ENCODE measurements at regions not wholly inside any gene's neighbourhood (a gene's known extent, or its start where the extent isn't known, plus 50 kb on each side); places are given as distances from the start of the nearest gene placed in this dataset.
"Not testable (repeated sequence)": the region's sequence is repeated elsewhere in the genome, so short reads cannot be mapped to it uniquely, and the experiment has no call there.

DNA sequence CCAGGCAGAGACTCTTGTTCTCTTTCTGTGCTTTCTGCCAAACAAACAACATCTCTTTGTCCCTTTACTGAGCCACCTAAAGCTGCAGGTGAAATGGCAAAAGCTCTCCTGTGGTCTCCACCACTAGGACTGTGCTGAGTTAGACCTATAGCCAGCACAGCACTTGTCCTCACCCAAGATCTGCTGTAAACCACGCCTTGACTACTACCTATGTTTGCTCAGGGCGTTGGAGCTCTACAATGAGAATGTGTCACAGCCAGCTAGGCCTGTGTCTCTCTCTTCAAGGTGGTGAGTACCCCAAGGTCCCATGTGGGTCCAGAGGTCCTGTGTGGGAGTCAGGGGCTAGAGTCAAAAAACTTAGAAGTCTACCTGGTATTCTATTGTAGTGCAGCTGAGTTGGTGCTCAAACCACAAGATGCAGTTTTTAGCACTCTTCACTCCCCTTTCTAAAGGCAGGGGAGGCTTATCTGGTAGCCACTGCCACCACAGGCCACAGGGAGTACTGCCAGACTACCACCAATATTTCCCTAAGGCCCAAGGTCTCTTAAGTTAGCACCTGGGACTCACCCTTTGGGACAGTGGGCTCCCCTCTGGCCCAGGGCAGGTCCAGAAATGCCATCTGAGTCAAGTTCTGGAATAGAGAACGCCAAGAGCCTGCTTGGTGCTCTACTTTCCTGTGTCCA is 96.8 kb upstream of the RPRM start:
- H3K27ac Mint-ChIP-seq = no peak overlapping the region

DNA sequence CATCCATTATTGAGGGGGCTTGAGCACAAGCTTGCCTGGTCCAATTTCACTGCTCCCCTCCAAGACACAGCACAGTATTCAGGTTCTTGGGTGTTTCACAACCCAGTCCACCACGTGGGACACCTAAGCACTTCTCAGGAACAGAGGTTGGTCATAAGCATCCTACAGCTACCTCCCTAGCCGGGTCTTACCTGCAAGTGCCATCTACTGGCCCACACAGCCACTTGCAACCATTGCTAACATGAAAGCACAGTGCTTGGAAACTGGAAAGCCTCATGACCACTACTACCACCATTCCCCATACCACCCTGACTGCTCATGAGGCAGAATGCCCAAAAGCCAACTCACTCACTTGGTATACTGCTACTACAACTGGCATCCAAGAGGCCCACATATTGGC is 105.7 kb upstream of the RPRM start:
- DNase-seq = no peak
- intact Hi-C loops (cut with micrococcal nuclease) = no loop called here
- no peak overlapping the region for H3K4me3 Mint-ChIP-seq
- H3K27me3 Mint-ChIP-seq = no peaks in the 10 kb centered on the region
- no peak overlapping the region for H3K27ac Mint-ChIP-seq
- H3K4me1 Mint-ChIP-seq (ENCODE audit: low read depth) = no peaks in the 10 kb centered on the region
- ChIA-PET CTCF (no interaction called here), POLR2A (no interaction called here)
- H3K36me3 Mint-ChIP-seq = no peaks in the 10 kb centered on the region
- H3K9me3 Mint-ChIP-seq = peaks cover 10% of the 10 kb centered on the region

More for the DNA sequence above, 96.8 kb upstream of the RPRM start:
- Mint-ChIP-seq H3K9me3 (no peaks in the 10 kb centered on the region), H3K4me3 (no peak overlapping the region), H3K36me3 (no peaks in the 10 kb centered on the region), H3K4me1 (ENCODE audit: low read depth) (no peaks in the 10 kb centered on the region), H3K27me3 (no peaks in the 10 kb centered on the region)
- ChIA-PET CTCF (no interaction called here), POLR2A (no interaction called here)
- intact Hi-C loops (cut with micrococcal nuclease) = no loop called here
- no peak for DNase-seq

DNA sequence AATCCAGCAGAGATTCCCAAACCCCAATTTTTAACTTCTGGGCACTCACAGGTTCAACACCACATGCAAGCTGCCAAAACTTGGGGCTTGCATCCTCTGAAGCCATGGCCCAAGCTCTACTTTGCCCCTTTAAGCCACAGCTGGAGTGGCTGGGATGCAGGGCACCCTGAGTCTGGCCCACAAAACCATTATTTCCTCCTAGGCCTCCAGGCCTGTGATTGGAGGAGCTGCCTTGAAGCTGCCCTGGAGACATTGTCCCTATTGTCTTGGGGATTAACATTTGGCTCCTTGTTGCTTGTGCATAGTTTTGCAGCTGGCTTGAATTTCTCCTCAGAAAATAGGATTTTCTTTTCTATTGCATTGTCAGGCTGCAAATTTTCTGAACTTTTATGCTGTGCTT is 109.8 kb upstream of the RPRM start:
- H3K36me3 Mint-ChIP-seq = no peaks in the 10 kb centered on the region
- H3K9me3 Mint-ChIP-seq = peaks cover 18% of the 10 kb centered on the region
- H3K4me3 Mint-ChIP-seq = no peak overlapping the region
- intact Hi-C loops (cut with micrococcal nuclease) = no loop called here
- no peak for DNase-seq
- H3K27me3 Mint-ChIP-seq = no peaks in the 10 kb centered on the region
- ChIA-PET CTCF (no interaction called here), POLR2A (no interaction called here)
- no peak overlapping the region for H3K27ac Mint-ChIP-seq
- no peaks in the 10 kb centered on the region for H3K4me1 Mint-ChIP-seq (ENCODE audit: low read depth)

DNA sequence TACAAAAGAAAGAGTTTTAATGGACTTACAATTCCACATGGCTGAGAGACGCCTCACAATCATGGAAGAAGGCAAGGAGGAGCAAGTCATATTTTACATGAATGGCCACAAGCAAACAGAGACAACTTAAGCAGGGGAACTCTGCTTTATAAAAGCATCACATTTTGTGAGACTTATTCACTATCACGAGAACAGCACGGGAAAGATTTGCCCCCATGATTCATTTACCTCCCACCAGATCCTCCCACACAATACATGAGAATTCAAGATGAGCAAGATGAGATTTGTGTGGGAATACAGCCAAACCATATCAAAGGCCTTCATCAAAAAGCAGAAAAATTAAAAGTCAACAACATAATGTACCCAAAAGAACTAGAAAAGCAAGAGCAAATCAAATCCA is 111.0 kb upstream of the RPRM start:
- DNase-seq = no peak
- POLR2A ChIA-PET = no interaction called here
- no peaks in the 10 kb centered on the region for H3K4me1 Mint-ChIP-seq (ENCODE audit: low read depth)
- intact Hi-C loops (cut with micrococcal nuclease) = no loop called here
- CTCF ChIA-PET = no interaction called here
- H3K9me3 Mint-ChIP-seq = peaks cover 18% of the 10 kb centered on the region
- no peaks in the 10 kb centered on the region for H3K36me3 Mint-ChIP-seq
- H3K27ac Mint-ChIP-seq = no peak overlapping the region
- no peak overlapping the region for H3K4me3 Mint-ChIP-seq
- no peaks in the 10 kb centered on the region for H3K27me3 Mint-ChIP-seq

DNA sequence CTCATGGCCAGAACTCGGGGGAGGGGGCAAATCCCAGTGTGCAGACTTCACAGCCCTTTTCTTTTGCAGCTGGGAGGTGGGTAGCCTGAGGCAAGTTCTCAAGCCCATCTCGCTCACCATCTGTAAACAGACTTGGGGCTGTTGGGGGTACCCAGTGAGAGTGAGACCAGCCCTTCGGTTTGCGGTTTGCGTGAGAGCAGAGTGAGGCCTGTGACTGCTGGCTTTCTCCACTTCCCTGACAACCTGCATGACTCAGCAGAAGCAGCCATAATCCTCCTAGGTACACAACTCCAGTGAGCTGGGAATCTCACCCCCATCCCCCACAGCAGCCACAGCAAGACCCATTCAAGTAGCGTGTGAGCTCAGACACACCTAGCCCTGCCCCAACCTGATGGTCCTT is 114.5 kb upstream of the RPRM start:
- DNase-seq; H3K9me3 Mint-ChIP-seq; H3K4me3 Mint-ChIP-seq; CTCF ChIA-PET; POLR2A ChIA-PET; H3K4me1 Mint-ChIP-seq (ENCODE audit: low read depth); H3K27ac Mint-ChIP-seq; H3K27me3 Mint-ChIP-seq; H3K36me3 Mint-ChIP-seq; intact Hi-C loops (cut with micrococcal nuclease): not testable (repeated sequence)

DNA sequence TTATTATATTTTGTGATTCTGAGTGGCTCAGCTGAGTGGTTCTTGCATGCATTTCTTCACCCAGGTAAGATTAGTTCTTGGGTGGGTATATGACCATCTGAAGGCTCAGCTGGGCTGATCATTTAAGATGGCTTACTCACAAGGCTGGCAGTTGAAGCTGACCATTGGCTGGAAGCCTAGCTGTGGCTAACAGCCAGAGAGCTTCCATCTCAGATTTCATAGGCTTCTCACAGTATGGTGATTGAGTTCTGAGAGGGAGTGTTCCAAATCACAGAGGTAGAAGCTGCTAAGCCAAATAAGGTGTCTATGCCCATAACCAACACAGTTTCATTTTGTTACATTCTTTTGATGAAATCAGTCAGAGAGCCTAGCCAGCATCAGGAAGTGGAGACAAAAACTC is 117.4 kb upstream of the RPRM start:
- intact Hi-C loops (cut with micrococcal nuclease) = no loop called here
- no peak overlapping the region for H3K27ac Mint-ChIP-seq
- no peak overlapping the region for H3K4me3 Mint-ChIP-seq
- no peak for DNase-seq
- no peaks in the 10 kb centered on the region for H3K36me3 Mint-ChIP-seq
- no peaks in the 10 kb centered on the region for H3K4me1 Mint-ChIP-seq (ENCODE audit: low read depth)
- ChIA-PET CTCF (no interaction called here), POLR2A (no interaction called here)
- H3K27me3 Mint-ChIP-seq = no peaks in the 10 kb centered on the region
- no peaks in the 10 kb centered on the region for H3K9me3 Mint-ChIP-seq

DNA sequence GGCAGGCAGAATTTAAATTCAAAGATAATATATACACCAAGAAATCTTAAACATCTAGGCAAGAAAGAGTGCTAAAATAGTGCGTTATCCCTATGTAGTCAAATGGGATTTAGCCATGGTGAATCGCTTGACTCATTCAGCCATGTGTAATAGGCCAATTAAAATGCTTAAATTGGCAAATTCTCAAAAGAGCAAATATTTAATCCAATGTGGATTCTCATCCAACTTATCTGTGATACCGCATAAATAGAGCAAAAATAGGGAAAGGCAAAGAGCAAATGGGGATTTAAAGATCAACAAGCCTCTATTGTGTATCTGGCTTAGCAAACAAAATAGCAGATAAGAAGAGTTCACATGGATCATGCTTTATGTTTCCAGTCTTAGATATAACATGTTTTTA is 123.2 kb upstream of the RPRM start:
- intact Hi-C loops (cut with micrococcal nuclease) = no loop called here
- Mint-ChIP-seq H3K9me3 (peaks cover 4% of the 10 kb centered on the region), H3K4me3 (no peak overlapping the region), H3K4me1 (ENCODE audit: low read depth) (no peaks in the 10 kb centered on the region), H3K36me3 (no peaks in the 10 kb centered on the region), H3K27me3 (no peaks in the 10 kb centered on the region), H3K27ac (no peak overlapping the region)
- DNase-seq = no peak
- ChIA-PET POLR2A (no interaction called here), CTCF (no interaction called here)

DNA sequence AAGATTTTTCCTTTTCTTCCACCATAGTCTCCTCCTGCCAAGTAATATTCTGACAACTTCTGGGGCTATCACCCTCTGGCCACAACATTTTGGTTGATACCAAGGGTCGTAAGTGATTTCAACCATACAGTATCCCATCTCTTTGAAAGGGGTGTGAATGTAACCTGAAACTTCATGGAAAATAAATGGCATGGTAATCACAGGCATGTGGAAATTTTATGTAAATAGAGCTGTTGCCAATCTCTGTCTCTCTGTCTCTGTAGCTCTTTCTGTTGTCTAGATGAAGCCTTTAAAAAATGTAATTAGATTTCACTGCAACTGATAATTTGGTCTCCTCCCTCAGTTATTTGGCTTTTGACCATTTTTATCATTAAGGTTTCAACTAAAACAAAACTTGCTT is 125.6 kb upstream of the RPRM start:
- CTCF ChIA-PET = no interaction called here
- intact Hi-C loops (cut with micrococcal nuclease) = no loop called here
- no peaks in the 10 kb centered on the region for H3K4me1 Mint-ChIP-seq (ENCODE audit: low read depth)

DNA sequence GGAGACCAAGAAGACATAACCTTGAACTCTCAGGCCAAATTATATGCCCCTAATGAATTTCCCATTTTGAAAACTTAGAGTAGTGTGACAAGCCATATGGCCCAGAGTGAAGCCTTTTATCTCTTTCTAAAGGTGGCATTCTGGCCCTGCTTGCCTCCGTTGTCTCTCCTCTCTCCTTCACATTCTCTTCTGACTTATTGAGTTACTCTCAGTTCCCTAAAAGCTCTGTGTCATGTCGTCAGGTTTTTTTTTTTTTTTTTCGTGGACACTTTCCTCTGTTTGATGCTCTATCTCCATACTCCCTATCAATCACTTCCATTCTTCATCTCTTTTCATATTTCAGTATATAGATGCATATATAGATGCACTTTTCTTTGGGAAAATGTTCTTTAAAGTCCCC is 128.1 kb upstream of the RPRM start:
- POLR2A ChIA-PET = no interaction called here
- Mint-ChIP-seq H3K36me3 (no peaks in the 10 kb centered on the region), H3K4me1 (ENCODE audit: low read depth) (no peaks in the 10 kb centered on the region), H3K27ac (no peak overlapping the region), H3K9me3 (peaks cover 2% of the 10 kb centered on the region), H3K4me3 (no peak overlapping the region), H3K27me3 (no peaks in the 10 kb centered on the region)
- CTCF ChIA-PET = no interaction called here
- intact Hi-C loops (cut with micrococcal nuclease) = no loop called here
- no peak for DNase-seq

More for the DNA sequence above, 125.6 kb upstream of the RPRM start:
- POLR2A ChIA-PET = no interaction called here
- no peak overlapping the region for H3K27ac Mint-ChIP-seq
- no peaks in the 10 kb centered on the region for H3K27me3 Mint-ChIP-seq
- no peak for DNase-seq
- no peak overlapping the region for H3K4me3 Mint-ChIP-seq
- no peaks in the 10 kb centered on the region for H3K36me3 Mint-ChIP-seq
- H3K9me3 Mint-ChIP-seq = peaks cover 4% of the 10 kb centered on the region

DNA sequence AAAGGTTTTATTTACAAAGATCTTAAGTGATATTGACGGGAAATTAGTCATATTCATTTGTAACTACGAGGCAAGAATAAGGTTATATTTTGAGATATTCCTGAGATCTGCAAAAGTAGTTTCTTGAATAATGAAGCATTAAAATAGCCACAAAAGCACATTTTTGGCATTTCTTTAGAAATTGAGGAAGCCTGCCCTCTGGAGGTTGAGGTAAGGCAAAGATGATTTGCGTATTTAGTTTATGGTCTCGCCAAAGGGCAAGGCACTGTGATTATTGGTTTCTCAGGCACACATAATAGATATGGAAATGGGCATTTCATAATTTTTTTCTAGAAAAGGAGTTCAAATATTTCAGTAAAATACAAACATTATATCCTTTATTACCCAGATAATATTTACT is 143.7 kb upstream of the RPRM start:
- Mint-ChIP-seq H3K4me1 (ENCODE audit: low read depth) (no peaks in the 10 kb centered on the region), H3K27me3 (no peaks in the 10 kb centered on the region), H3K27ac (no peak overlapping the region), H3K4me3 (no peak overlapping the region), H3K9me3 (peaks cover 13% of the 10 kb centered on the region), H3K36me3 (no peaks in the 10 kb centered on the region)
- ChIA-PET CTCF (no interaction called here), POLR2A (no interaction called here)
- no peak for DNase-seq
- intact Hi-C loops (cut with micrococcal nuclease) = no loop called here

DNA sequence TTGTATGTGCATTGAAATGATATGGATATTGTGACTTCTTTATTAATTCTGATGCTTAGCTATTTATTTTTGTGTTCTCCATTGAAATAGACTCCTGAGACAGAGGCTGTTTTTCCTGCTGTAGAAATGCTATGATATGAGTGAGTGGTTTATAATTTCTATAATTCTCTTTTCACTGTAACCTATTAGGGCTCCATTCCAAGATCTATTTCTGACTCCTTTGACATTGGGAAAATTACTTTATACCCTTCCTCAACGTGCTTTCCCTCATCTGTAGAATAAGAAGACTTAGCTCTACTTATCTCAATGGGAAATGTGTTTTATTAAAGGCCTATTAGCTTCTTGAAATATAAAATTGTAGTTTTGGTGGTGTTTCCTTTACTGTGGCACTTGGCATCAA is 144.5 kb upstream of the RPRM start:
- CTCF ChIA-PET = no interaction called here
- Mint-ChIP-seq H3K27me3 (no peaks in the 10 kb centered on the region), H3K27ac (no peak overlapping the region), H3K4me3 (no peak overlapping the region), H3K9me3 (peaks cover 9% of the 10 kb centered on the region), H3K36me3 (no peaks in the 10 kb centered on the region), H3K4me1 (ENCODE audit: low read depth) (no peaks in the 10 kb centered on the region)
- intact Hi-C loops (cut with micrococcal nuclease) = no loop called here
- POLR2A ChIA-PET = no interaction called here
- DNase-seq = no peak

DNA sequence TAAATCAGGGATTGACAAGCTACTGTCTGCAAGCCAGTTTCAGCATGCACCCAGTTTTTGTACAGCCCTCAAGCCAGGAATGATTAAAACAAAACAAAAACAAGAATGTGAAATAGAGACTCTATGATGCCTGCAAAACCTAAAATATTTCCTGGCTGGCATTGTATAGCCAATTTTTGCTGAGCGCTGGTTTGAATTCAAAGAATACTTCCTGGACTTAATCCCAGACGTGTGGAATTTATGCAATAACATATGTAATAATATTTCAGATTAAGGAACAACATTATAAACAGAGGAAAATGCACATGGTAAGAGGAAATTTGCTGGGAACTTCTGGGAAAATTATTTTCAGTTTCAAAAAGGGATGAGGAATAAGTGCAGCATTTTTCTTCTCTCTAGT is 148.1 kb upstream of the RPRM start:
- H3K36me3 Mint-ChIP-seq = no peaks in the 10 kb centered on the region
- intact Hi-C loops (cut with micrococcal nuclease) = no loop called here
- no peaks in the 10 kb centered on the region for H3K4me1 Mint-ChIP-seq (ENCODE audit: low read depth)
- POLR2A ChIA-PET = no interaction called here
- CTCF ChIA-PET = no interaction called here
- peaks cover 4% of the 10 kb centered on the region for H3K9me3 Mint-ChIP-seq
- no peak overlapping the region for H3K4me3 Mint-ChIP-seq
- no peak overlapping the region for H3K27ac Mint-ChIP-seq
- no peak for DNase-seq
- no peaks in the 10 kb centered on the region for H3K27me3 Mint-ChIP-seq

DNA sequence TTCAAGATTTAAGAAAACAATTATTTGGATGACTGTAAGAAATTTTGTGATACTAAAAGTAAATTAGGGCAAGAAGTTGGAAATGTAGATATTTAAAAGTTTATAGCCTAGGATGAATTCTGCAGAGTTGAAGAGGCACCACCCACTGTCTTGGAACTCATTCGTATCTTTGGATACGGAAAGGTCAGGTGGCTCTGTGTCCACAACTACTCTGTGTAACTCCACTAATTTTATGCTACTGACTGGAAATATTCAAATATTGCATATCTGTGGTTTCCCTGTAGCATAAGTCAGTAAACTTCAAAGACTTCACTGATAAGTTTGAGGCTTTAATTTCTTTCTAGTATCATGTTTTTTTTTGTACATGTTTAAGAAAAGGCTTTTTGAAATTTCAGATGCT is 156.9 kb upstream of the RPRM start:
- Mint-ChIP-seq H3K36me3 (no peaks in the 10 kb centered on the region), H3K4me1 (ENCODE audit: low read depth) (no peaks in the 10 kb centered on the region), H3K4me3 (no peak overlapping the region), H3K9me3 (peaks cover 11% of the 10 kb centered on the region), H3K27me3 (no peaks in the 10 kb centered on the region), H3K27ac (no peak overlapping the region)
- CTCF ChIA-PET = no interaction called here
- POLR2A ChIA-PET = no interaction called here
- no peak for DNase-seq
- intact Hi-C loops (cut with micrococcal nuclease) = no loop called here

DNA sequence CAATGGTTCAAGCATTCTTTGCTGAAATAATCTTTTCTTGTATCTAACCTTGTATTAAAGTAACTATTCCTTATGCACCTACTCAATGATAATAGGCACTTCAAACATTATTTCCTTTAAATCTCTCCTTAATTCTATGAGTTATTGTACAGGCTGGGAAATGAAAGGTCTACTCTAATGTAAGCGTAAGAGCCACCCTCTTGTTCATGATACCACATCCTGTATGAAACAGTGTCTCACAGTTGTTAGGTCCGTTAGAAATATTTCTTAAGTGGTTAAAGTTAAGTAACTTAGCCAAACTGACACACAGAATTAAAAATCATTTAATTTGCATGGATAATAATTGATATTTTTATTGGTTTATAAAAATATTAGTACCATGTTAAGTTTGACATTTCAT is 162.5 kb upstream of the RPRM start:
- Mint-ChIP-seq H3K4me1 (ENCODE audit: low read depth) (no peaks in the 10 kb centered on the region), H3K9me3 (peaks cover 5% of the 10 kb centered on the region), H3K36me3 (no peaks in the 10 kb centered on the region), H3K4me3 (no peak overlapping the region), H3K27ac (no peak overlapping the region), H3K27me3 (no peaks in the 10 kb centered on the region)
- no peak for DNase-seq
- POLR2A ChIA-PET = no interaction called here
- CTCF ChIA-PET = no interaction called here
- intact Hi-C loops (cut with micrococcal nuclease) = no loop called here

Data from activated CD4-positive, alpha-beta memory T cell treated with anti-CD3 and anti-CD28 coated beads for 36 hours (primary cell).